Activated naive CD4-positive, alpha-beta T cell treated with anti-CD3 and anti-CD28 coated beads for 36 hours (primary cell): ENCODE measurements at regions not wholly inside any gene's neighbourhood (a gene's known extent, or its start where the extent isn't known, plus 50 kb on each side); places are given as distances from the start of the nearest gene placed in this dataset.

Experiments used
- CTCF ChIA-PET: fragments of 350-600 bp; sonication (Branson Sonifier 250); formaldehyde crosslinking; loops from one replicate; lab custom pipeline; 2021; ENCODE audit warnings: antibody characterized with exemption; lab: Charles Lee
- DNase-seq: peaks from one replicate; pipeline ENCODE4 v3.0.0-alpha.2; 2020
- H3K27ac Mint-ChIP-seq: one replicate; pipeline ENCODE4 v1.8.0; 2021; ENCODE audit warnings: mild to moderate bottlenecking, mixed read lengths
- H3K27me3 Mint-ChIP-seq: one replicate; pipeline ENCODE4 v1.8.0; 2021; ENCODE audit warnings: low read depth, mixed read lengths
- H3K36me3 Mint-ChIP-seq: one replicate; pipeline ENCODE4 v1.8.0; 2021; ENCODE audit warnings: low read depth, mixed read lengths
- H3K4me1 Mint-ChIP-seq: one replicate; pipeline ENCODE4 v1.8.0; 2021; ENCODE audit warnings: low read depth, mixed read lengths
- H3K4me3 Mint-ChIP-seq: one replicate; pipeline ENCODE4 v1.8.0; 2021; ENCODE audit warnings: mild to moderate bottlenecking, moderate library complexity, mixed read lengths
- H3K9me3 Mint-ChIP-seq: one replicate; pipeline ENCODE4 v1.8.0; 2021; ENCODE audit warnings: mixed read lengths
- intact Hi-C: fragments of 100-400 bp; cut with micrococcal nuclease; formaldehyde crosslinking; loops from one replicate; pipeline ENCODE4 v1.15.1; 2023

DNA sequence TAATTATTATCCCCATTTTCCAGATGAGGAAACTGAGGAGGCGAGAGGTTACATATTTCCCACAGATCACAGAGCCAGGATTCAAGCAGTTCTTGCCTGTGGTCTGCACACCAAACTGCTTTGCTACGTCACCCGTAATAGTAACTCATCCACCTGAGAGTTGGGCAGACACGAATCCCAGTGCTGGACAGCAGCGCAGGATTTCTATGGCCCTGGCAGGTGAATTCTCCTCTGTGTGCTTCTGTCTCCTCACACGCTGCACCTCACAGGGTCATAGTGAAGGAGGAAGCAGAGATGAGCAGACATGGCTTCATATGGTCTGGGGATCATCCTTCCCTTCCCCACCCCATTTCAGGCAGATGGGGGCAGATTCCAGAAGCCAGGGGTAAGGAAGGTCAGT is 127.0 kb upstream of the LRFN2 start:
- H3K27me3 Mint-ChIP-seq = no peaks in the 10 kb centered on the region
- H3K9me3 Mint-ChIP-seq = no peaks in the 10 kb centered on the region
- H3K4me1 Mint-ChIP-seq = peaks cover 2% of the 10 kb centered on the region
- CTCF ChIA-PET = no interaction called here
- DNase-seq = no peak
- intact Hi-C loops = no loop called here
- no peaks in the 10 kb centered on the region for H3K36me3 Mint-ChIP-seq
- H3K27ac Mint-ChIP-seq = no peak overlapping the region
- no peak overlapping the region for H3K4me3 Mint-ChIP-seq

DNA sequence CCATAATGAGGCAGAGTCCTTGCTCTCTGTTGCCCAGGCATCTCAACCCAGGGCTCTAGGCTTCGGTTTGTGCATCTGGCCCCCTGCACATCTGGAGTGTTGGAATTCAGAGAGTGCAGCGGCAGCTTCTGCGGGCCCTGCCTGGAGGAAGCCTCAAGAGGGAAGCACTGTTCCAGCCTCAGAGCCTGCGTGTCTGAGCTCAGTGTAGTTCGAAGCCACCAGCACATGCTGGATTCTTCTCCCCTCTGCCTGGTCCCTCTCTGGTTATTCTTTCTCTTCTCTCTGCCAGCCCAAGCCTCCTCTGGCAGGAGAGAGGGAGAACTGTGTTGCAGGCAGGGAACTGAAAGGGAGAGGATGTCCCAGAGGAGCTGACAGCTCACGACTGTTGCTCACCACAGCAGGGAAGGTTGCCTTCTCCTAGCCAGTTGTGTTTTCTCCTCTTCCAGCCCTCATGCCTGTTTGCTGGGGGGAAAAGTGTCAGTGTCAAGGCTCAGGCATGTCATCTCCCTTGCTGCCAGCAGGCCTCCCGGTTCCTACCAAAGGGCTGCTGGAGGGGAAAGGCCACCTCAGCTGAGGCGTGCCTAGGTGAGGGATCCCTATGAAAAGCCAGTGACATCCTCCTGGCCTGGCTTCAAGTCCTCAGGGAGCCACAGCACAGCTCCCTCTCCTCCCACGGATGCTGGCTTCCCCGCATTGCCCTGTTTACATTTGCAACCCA is 126.0 kb upstream of the LRFN2 start:
- CTCF ChIA-PET = no interaction called here
- intact Hi-C loops = no loop called here
- no peak overlapping the region for H3K4me3 Mint-ChIP-seq
- H3K27ac Mint-ChIP-seq = no peak overlapping the region
- no peaks in the 10 kb centered on the region for H3K4me1 Mint-ChIP-seq
- no peaks in the 10 kb centered on the region for H3K27me3 Mint-ChIP-seq
- H3K36me3 Mint-ChIP-seq = no peaks in the 10 kb centered on the region
- no peak for DNase-seq
- no peaks in the 10 kb centered on the region for H3K9me3 Mint-ChIP-seq

DNA sequence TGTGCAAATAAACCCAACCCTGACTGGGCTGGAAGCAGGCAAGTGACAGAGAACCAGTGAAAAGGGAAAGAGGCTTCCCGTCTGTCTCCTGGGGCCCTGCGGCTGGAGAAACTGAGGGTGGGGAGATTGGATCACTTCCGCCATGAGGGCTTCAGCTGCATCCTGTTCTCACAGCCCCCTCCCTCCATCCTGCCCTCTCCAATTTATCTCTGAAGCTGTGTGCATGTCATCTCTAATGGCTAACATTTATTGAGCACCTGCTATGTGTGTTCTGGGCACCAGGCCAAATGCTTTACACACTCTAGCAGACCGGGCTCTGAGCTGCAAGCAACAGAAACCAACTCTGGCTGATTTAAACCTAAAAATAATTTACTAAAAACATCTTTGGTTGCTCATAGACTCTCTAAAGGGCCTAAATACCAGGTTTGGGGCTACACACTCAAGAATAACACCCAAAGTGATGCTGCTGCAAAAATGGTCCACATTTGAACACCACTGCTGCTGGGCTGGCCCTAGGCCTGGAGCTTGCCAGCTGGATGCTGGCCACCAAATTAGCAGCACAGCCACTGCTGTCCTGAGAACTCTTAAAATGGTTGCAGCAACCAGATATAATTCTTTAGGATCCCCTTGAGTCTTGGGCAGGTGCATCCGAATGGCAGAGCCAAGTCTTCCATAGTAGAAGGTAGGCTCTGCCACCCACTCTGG is 123.6 kb upstream of the LRFN2 start:
- intact Hi-C loops = no loop called here
- Mint-ChIP-seq H3K4me1 (no peaks in the 10 kb centered on the region), H3K9me3 (no peaks in the 10 kb centered on the region), H3K4me3 (no peak overlapping the region), H3K27ac (no peak overlapping the region), H3K27me3 (no peaks in the 10 kb centered on the region), H3K36me3 (no peaks in the 10 kb centered on the region)
- no peak for DNase-seq
- CTCF ChIA-PET = interaction anchor here (0.8 kb wide), 1 partner anchor 209 kb away, joined by 3 read pairs; no protein-coding TSS in a partner anchor

DNA sequence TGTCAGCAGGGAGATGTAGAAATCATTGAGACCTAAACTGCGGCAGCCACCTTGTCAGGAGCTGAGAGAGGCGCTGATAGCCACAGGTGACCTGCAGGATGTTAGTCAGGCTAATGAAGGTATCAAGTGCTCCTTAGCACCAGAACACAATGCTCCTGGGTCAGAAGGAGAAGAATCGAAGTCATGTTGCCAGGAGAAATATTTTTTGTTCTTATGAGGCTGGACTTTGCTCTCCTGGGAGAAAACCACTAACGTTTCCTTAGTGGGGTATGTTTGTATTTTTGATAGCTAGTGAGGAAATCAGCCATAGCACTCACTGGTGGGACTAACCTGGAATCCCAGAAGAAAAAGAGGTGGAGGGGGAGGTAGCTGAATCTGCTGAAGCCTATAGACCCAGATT is 120.9 kb upstream of the LRFN2 start:
- Mint-ChIP-seq H3K4me1 (no peaks in the 10 kb centered on the region), H3K4me3 (no peak overlapping the region), H3K27ac (no peak overlapping the region), H3K36me3 (no peaks in the 10 kb centered on the region), H3K9me3 (no peaks in the 10 kb centered on the region), H3K27me3 (peaks cover 4% of the 10 kb centered on the region)
- intact Hi-C loops = no loop called here
- CTCF ChIA-PET = interaction anchor here (0.9 kb wide), 1 partner anchor 100 kb away, joined by 3 read pairs; no protein-coding TSS in a partner anchor
- DNase-seq = no peak

DNA sequence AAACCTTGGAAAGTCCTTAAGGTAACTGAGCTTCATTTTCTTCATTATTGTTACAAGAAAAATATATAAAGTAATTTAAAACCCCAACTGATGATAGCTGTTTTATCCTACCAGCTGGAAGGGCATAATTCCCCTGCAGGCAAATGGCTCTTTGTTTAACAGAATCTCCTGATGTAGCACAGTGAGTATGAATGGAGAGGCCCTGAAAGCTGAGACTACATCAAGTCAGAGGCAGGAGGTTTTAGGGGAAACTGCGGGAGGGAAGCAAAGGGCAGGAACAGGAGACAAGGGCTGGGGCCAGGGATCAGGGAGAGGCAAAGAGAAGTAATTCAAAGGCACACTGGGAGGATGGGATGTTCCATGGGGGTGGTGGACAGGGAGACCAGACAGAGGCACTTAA is 119.0 kb upstream of the LRFN2 start:
- no peak for DNase-seq
- Mint-ChIP-seq H3K4me3 (no peak overlapping the region), H3K27me3 (peaks cover 11% of the 10 kb centered on the region), H3K27ac (no peak overlapping the region), H3K4me1 (no peaks in the 10 kb centered on the region), H3K36me3 (no peaks in the 10 kb centered on the region), H3K9me3 (no peaks in the 10 kb centered on the region)
- intact Hi-C loops = no loop called here
- CTCF ChIA-PET = no interaction called here

DNA sequence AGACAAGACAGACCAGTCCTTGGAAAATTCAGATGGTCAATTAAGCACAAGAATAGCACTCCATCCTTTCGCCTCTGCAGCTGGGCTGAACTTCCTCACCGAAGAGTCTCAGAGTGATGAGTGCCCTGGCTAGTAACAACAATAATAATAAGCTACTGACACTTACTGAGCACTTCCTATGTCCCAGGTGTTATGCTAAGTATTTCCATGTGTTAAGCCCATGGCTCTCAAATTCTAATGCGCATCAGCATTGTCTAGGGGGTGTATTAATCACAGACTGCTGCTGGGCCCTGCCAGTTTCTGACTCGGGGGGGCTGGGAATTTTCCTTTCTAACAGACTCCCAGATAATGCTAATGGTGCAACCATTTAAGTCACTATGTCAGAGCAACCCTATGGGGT is 118.2 kb upstream of the LRFN2 start:
- Mint-ChIP-seq H3K27me3 (peaks cover 11% of the 10 kb centered on the region), H3K27ac (no peak overlapping the region), H3K9me3 (no peaks in the 10 kb centered on the region), H3K36me3 (no peaks in the 10 kb centered on the region), H3K4me3 (no peak overlapping the region), H3K4me1 (no peaks in the 10 kb centered on the region)
- CTCF ChIA-PET = no interaction called here
- intact Hi-C loops = no loop called here
- no peak for DNase-seq

DNA sequence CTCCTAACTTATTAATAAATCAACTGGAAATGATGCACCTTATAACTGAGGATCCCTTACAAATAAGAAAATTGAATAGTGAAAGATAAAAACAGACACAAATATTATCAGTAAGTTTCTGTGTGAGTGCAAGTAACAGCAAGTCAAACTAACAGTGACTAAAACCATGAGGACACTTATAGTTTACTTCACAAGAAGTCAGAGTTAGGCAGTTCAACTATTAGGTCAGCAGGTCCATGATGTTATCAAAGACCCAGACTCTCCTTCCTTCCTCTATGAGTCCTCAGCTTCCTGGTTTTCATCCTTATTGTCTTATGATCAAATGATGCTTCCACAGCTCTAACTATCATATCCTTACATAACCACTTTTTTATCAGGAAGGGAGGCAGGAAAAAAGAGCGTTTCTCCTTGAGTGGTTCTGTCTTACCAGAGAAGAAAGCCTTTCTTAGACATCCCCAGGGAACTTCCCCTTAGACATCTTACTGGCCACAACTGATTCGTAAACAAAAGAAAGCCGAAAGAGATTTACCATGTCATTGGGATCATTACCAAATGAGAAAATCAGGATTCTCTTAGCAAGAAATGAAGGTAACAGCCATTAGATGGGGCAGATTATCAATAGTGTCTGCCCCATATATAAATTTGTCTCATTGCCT is 114.3 kb upstream of the LRFN2 start:
- Mint-ChIP-seq H3K27me3 (peaks cover 11% of the 10 kb centered on the region), H3K4me1 (no peaks in the 10 kb centered on the region), H3K36me3 (no peaks in the 10 kb centered on the region), H3K9me3 (no peaks in the 10 kb centered on the region), H3K4me3 (no peak overlapping the region), H3K27ac (no peak overlapping the region)
- CTCF ChIA-PET = no interaction called here
- intact Hi-C loops = no loop called here
- no peak for DNase-seq

DNA sequence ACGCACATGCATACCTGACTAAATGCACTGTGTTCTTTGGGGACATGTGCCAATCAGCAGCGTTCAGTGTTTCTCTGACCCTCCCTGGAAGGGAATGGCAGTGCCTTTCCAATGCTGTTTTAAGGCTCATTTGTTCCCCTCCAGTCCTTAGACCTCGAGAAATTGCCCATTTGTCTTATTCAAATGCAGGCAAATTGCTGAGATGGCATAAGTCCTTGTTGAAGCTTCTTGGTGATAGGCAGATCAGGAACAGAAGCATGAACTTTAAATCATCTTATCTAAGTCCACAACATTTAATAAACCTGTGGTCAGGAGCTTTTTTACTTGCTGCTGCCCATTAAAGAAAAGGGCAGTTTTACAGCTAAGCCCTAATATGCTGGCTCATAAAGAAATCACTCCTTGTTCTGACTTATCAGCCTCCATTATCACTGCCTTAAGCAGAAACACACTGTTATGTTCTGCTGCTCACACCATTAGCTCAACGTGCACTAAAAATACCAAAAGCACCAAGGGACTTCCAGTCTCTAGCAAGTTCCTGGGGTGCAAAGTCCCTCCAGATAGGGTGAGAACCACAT is 112.9 kb upstream of the LRFN2 start:
- Mint-ChIP-seq H3K27me3 (peaks cover 11% of the 10 kb centered on the region), H3K36me3 (no peaks in the 10 kb centered on the region), H3K27ac (no peak overlapping the region), H3K4me1 (no peaks in the 10 kb centered on the region), H3K4me3 (no peak overlapping the region), H3K9me3 (no peaks in the 10 kb centered on the region)
- CTCF ChIA-PET = interaction anchor here (1.0 to 1.4 kb wide), 2 partner anchors 21 to 123 kb away, joined by 4 to 5 read pairs; no protein-coding TSS in a partner anchor
- no peak for DNase-seq
- intact Hi-C loops = no loop called here

DNA sequence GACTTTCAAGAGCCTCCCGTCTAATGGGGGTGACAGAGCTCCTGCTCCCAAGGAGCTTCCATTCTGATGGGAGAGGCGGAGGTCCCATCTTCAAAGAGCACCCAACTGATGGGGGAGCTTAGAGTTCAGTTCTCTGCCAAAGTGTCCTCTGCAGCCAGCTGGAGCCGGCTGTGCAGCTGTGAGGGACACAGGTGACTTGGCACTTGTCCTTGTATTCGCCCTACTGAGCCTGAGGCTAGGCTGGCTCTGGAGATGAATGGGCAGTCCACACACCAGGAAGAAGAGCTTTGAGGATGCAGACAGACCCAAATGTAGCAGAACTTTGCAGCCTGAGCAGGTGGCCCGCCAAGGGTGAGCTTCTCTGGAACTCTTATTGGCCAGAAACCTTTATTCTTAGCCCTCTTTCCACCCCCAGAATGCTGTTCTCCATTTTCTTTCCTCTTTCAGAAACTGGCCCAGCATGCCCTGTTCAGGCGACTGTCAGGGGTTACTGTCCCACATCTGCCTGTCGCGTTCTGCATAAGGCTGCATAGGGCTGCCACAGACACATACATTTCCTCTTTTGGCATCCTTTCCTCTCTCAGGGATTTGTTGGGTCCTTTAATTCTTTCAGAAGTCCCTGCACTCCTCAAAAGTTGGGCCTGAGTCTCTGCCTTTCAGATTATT is 108.7 kb upstream of the LRFN2 start:
- DNase-seq = no peak
- Mint-ChIP-seq H3K4me1 (no peaks in the 10 kb centered on the region), H3K9me3 (no peaks in the 10 kb centered on the region), H3K4me3 (no peak overlapping the region), H3K27me3 (no peaks in the 10 kb centered on the region), H3K36me3 (no peaks in the 10 kb centered on the region), H3K27ac (no peak overlapping the region)
- intact Hi-C loops = no loop called here
- CTCF ChIA-PET = no interaction called here

DNA sequence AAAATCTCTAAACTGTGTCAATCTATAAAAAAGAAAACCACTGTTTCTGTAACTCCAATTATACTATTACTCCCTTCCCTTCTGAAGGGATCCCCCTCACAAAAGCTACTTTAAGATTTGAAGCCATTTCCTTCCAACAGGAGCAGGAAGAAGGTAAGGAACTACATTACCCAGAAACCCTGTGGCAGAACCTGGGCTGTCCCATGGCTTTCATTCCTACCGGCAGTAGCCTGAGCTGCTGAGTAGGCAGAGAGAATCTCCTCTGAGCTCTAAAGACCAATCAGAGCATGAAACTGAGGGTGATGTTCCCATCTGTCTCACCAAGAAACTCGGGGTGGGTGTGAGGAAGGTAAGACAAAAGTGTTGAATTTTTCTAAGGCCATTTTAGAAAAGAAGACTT is 108.0 kb upstream of the LRFN2 start:
- intact Hi-C loops = no loop called here
- Mint-ChIP-seq H3K27me3 (no peaks in the 10 kb centered on the region), H3K4me3 (no peak overlapping the region), H3K36me3 (no peaks in the 10 kb centered on the region), H3K27ac (no peak overlapping the region), H3K4me1 (no peaks in the 10 kb centered on the region), H3K9me3 (no peaks in the 10 kb centered on the region)
- CTCF ChIA-PET = no interaction called here
- no peak for DNase-seq

DNA sequence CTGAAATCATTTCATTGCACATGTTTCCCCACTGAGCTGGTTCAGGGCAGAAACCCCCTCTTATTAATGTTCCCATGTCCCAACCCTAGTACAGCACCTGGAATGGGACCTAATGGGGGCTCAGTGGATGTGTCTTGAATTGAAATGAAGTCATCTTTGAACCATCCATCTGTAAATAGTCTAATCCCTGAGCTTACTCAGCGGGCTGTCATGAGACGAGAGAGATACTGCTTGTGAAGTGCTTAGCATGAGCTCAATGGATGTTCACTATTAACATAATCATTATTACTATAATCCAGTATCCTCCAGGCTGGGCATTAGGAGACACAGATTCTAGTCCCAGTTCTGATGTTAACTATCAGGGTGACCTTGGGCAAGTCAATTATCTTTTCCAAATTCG is 106.6 kb upstream of the LRFN2 start:
- Mint-ChIP-seq H3K36me3 (no peaks in the 10 kb centered on the region), H3K4me1 (no peaks in the 10 kb centered on the region), H3K9me3 (no peaks in the 10 kb centered on the region), H3K27me3 (peaks cover 1% of the 10 kb centered on the region), H3K27ac (no peak overlapping the region), H3K4me3 (no peak overlapping the region)
- intact Hi-C loops = no loop called here
- no peak for DNase-seq
- CTCF ChIA-PET = no interaction called here

DNA sequence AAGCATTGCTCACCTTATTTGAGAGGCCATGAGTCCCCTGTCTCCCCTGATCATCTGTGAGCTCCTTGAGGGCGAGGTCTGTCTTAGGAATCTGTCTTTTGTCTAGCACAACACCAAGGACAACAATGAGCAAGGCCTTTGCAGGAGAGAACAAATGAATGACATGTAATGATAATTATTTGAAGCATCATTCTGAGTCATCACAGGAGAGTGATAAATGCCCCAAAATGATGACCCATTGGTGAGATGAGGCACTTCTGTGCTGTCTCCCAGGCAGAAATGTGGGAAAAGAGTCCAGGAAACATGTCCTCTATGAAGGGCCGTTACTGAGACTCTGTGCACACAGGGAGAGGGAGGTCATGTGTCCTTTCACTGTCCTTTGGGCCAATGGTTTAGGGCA is 105.2 kb upstream of the LRFN2 start:
- H3K9me3 Mint-ChIP-seq = no peaks in the 10 kb centered on the region
- H3K4me3 Mint-ChIP-seq = no peak overlapping the region

More for the DNA sequence above, 105.2 kb upstream of the LRFN2 start:
- no peak overlapping the region for H3K27ac Mint-ChIP-seq
- H3K36me3 Mint-ChIP-seq = no peaks in the 10 kb centered on the region
- DNase-seq = no peak
- peaks cover 11% of the 10 kb centered on the region for H3K27me3 Mint-ChIP-seq
- intact Hi-C loops = no loop called here
- CTCF ChIA-PET = no interaction called here
- H3K4me1 Mint-ChIP-seq = no peaks in the 10 kb centered on the region
